ENCODE measurements at regions not wholly inside any gene's neighbourhood (a gene's known extent, or its start where the extent isn't known, plus 50 kb on each side); places are given as distances from the start of the nearest gene placed in this dataset.
"Not testable (repeated sequence)": the region's sequence is repeated elsewhere in the genome, so short reads cannot be mapped to it uniquely, and the experiment has no call there.

GRCh38 chr13:82952336-82952735 lies 929.9 kb downstream of the SLITRK1 start:
- intact Hi-C loops (cut with DNase I); DNase-seq (ENCODE audit: low spot score): not testable (repeated sequence)

DNA sequence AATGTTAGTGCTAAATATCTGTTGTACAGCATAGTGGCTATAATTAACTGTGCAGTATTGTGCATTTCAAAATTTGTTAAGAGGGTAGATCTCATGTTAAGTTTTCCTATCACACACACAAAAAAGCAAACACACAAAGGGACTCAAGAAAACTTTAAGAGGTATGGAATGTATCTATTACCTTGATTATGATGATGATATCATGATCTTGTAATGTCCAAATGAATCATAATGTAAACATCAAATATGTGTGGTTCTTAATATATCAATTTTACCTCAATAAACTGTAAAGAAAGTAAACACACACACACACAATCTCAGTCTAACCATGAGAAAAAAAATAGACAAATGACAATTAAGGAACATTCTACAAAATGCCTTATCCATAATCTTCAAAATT lies 934.6 kb downstream of the SLITRK1 start:
- DNase-seq (ENCODE audit: low spot score), result no peak
- intact Hi-C loops (cut with DNase I), result no loop called here

- intact Hi-C loops (cut with DNase I), result no loop called here
- DNase-seq (ENCODE audit: low spot score), result no peak
Observed at GRCh38 chr13:82947191-82947621, 935.1 kb downstream of the SLITRK1 start.

GRCh38 chr13:82938644-82939043 lies 943.6 kb downstream of the SLITRK1 start:
- intact Hi-C loops (cut with DNase I), result no loop called here
- no peak for DNase-seq (ENCODE audit: low spot score)

GRCh38 chr13:82934000-82934399 lies 948.3 kb downstream of the SLITRK1 start:
- no peak for DNase-seq (ENCODE audit: low spot score)
- intact Hi-C loops (cut with DNase I), result no loop called here

DNA sequence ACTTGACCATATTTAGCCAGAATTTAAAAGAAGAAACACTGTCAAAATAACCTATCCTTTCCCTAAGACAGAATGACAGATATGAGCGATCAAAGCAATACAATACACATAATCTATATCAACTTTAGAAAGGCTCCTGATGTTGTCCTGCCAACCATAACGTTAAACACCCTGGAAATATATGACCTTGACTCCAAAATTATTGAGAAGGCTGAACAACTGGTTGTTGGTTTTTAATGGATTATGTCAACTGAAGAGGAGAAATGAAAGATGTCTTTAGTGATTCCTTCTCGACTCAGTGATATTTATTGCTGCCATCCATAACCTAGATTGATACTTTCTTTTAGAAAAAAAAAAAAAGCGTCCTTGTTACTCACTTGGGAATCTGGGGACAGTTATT lies 957.2 kb downstream of the SLITRK1 start:
- intact Hi-C loops (cut with DNase I), result no loop called here

GRCh38 chr13:82917984-82918383 lies 964.3 kb downstream of the SLITRK1 start:
- intact Hi-C loops (cut with DNase I), result no loop called here
- no peak for DNase-seq (ENCODE audit: low spot score)

More for the DNA sequence above, 957.2 kb downstream of the SLITRK1 start:
- DNase-seq (ENCODE audit: low spot score), result no peak

DNA sequence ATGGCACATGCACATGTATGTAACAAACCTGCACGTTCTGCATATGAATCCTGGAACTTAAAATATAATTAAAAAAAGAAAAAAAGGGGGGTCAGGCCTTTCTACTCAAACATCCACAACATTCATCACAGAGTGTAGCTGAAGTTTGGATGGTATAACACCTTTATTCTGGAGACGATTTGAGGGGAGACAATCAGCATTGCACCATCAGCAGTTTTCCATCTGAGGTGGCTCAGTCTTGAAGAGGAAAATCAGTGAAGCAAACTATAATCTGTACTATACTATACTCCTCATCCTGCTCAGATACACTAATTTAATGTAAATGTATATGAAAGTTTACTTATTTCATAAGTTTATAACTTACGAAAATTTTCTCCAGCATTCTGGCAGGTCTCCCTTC lies 969.7 kb downstream of the SLITRK1 start:
- DNase-seq (ENCODE audit: low spot score), result no peak
- intact Hi-C loops (cut with DNase I), result no loop called here

DNA sequence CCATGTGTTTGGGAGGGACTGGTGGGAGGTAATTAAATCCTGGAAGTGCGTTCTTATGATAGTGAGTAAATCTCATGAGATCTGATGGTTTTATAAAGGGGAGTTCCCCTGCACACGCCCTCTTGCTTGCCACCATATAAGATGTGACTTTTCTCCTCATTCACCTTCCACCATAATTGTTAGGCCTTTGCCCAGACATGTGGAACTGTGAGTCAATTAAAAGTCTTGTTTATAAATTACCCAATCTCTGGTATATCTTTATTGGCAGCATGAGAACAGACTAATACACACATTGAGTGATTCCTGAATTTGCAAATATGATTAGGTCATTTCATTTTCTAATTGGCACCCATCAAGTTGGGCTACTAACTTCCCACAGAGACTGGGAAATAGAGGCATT lies 977.2 kb downstream of the SLITRK1 start:
- no peak for DNase-seq (ENCODE audit: low spot score)
- intact Hi-C loops (cut with DNase I), result no loop called here

- DNase-seq (ENCODE audit: low spot score), result no peak
- intact Hi-C loops (cut with DNase I), result no loop called here
Observed at GRCh38 chr13:82900453-82900852, 981.8 kb downstream of the SLITRK1 start.

DNA sequence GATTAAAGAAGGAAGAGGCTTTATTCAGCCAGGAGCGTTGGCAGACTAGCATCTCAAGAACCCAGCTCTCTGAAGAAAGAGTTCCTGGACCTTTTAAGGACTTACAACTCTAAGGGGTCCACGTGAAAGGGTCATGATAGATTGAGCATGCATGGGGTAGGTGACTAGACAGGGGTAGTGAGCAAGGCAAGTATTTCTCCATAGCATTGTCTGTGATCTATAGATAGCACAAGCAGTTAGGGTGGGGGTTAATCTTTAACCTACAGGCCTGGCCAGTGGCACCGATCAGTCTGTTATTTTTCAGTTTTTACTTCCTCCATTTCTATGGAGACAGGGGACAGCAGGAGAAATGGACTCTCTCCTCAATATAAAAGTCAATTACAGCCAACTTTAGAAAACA lies 983.7 kb downstream of the SLITRK1 start:
- no peak for DNase-seq (ENCODE audit: low spot score)
- intact Hi-C loops (cut with DNase I), result no loop called here

DNA sequence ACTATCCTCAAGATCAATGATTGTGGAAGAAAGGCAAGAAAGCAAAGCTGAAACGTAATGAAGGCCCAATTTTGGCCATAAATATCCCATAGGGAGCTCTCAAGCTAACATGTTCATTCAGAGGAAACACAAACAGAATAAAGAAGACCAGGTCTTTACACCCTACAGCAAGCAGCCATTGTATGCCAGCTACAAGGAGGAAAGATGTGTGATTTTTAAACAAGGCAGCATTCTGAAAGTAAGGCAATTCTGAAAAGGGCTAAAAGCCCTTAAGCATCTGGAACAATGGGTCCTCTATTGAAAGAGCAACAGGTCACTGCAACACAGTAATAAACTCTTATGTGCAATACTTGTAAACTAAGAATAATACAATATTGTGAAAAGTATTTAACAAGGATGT lies 1002.4 kb downstream of the SLITRK1 start:
- intact Hi-C loops (cut with DNase I), result no loop called here
- no peak for DNase-seq (ENCODE audit: low spot score)

- no peak for DNase-seq (ENCODE audit: low spot score)
- intact Hi-C loops (cut with DNase I), result no loop called here
Observed at GRCh38 chr13:82878536-82878935, 1003.7 kb downstream of the SLITRK1 start.

- intact Hi-C loops (cut with DNase I), result no loop called here
- no peak for DNase-seq (ENCODE audit: low spot score)
Observed at GRCh38 chr13:82867284-82867683, 1015.0 kb downstream of the SLITRK1 start.

DNA sequence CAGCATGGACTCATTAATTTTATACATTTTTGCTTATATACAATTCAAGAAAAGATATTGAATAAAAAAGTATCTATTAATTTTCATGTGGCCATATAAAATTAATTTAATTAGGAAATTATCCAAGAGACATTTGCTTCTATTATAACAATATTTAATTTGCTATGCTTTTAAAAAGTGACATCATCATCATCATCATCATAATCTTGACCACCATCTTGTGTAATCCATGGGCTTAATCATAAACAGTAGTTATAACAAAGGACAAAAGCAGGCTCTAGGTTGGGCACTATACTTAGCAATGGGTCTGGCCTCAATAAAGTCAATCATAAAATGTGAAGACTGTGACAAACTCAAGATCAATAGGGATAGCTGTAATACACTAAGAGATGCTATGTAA lies 1031.6 kb downstream of the SLITRK1 start:
- intact Hi-C loops (cut with DNase I), result no loop called here
- DNase-seq (ENCODE audit: low spot score), result no peak

- DNase-seq (ENCODE audit: low spot score), result no peak
- intact Hi-C loops (cut with DNase I), result no loop called here
Observed at GRCh38 chr13:82848766-82849165, 1033.5 kb downstream of the SLITRK1 start.

- intact Hi-C loops (cut with DNase I), result no loop called here
- DNase-seq (ENCODE audit: low spot score), result no peak
Observed at GRCh38 chr13:82847595-82847994, 1034.7 kb downstream of the SLITRK1 start.

- intact Hi-C loops (cut with DNase I), result no loop called here
Observed at GRCh38 chr13:82833923-82834322, 1048.4 kb downstream of the SLITRK1 start.

DNA sequence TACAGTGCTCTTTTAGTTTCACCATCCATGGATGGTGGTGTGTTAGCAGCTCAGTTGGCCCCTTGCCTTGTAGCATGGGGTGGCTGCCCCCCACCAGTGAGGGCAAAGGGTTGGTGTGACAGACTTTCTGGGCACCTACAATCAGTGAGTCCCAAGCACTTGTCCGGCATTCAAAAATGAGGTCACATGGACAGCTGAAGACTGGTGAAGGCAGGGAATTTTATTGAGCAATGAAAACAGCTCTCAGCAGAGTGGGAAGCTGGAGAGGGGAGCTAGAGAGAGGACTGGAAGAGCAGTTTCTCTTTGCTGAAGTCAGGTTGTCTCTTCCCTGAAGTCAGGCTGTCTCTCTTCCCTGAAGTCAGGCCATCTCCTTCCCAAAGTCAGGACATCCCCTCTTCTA lies 1053.2 kb downstream of the SLITRK1 start:
- DNase-seq (ENCODE audit: low spot score), result no peak
- intact Hi-C loops (cut with DNase I), result no loop called here

More at GRCh38 chr13:82833923-82834322, 1048.4 kb downstream of the SLITRK1 start:
- DNase-seq (ENCODE audit: low spot score), result no peak

- DNase-seq (ENCODE audit: low spot score), result no peak
- intact Hi-C loops (cut with DNase I), result no loop called here
Observed at GRCh38 chr13:82827724-82828123, 1054.5 kb downstream of the SLITRK1 start.

DNA sequence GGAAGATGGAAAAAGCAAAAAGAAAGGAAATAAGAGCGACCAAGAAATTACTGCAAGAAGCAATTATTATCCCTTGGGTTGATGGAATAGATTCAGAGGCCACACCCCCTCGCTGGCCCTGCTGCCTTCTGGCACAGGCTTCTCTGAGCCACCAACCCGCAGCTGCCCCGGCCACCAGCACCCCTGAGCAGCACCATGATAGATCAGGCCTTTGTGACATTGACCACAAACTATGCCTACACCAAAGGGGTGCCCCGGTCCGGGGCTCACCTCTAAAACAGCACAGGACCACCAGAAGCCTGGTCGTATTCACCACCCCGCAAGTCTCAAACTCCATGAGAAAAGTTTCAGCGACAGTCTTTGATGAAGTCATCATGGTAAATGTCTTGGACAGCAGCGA lies 1059.3 kb downstream of the SLITRK1 start:
- intact Hi-C loops (cut with DNase I), result no loop called here
- DNase-seq (ENCODE audit: low spot score), result no peak

DNA sequence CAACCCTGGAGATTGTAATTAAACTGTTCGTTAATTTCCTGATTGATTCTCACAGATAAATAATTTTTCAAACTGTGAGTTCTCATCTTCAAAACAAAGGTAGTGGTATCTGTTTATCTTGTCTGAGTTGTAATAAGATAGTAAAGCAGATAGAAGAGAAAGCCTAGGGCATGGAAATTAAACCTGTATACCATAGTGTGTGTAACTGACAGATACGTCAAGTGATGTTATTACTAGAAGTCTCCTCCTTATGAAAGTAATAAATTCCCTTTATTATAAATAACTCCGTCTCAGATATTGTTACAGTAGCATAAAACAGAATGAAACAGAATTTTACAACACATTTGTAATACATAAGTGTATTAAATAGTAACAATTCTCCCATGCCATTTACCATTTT lies 1065.1 kb downstream of the SLITRK1 start:
- intact Hi-C loops (cut with DNase I), result no loop called here
- DNase-seq (ENCODE audit: low spot score), result no peak
